ENCODE measurements at regions not wholly inside any gene's neighbourhood (a gene's known extent, or its start where the extent isn't known, plus 50 kb on each side); places are given as distances from the start of the nearest gene placed in this dataset.
"Not testable (repeated sequence)": the region's sequence is repeated elsewhere in the genome, so short reads cannot be mapped to it uniquely, and the experiment has no call there.

GRCh38 chr14:105912641-105913180 is 386.3 kb downstream of the TMEM121 start:
- FAIRE-seq, result no peak

GRCh38 chr14:105913221-105913620 is 386.8 kb downstream of the TMEM121 start:
- TF ChIP-seq PAX5 (IDR thresholded peaks at IDR 0.05; ENCODE audit: insufficient read depth, low read length, severe bottlenecking) (no peak), POLR2AphosphoS5 (IDR thresholded peaks at IDR 0.05; ENCODE audit: low read depth, low read length) (no peak), POU2F2 (IDR thresholded peaks at IDR 0.05; ENCODE audit: low read depth, low read length) (no peak)
- FAIRE-seq, result no peak

More at GRCh38 chr14:105912641-105913180, 386.3 kb downstream of the TMEM121 start:
- TF ChIP-seq POU2F2 (IDR thresholded peaks at IDR 0.05; ENCODE audit: low read depth, low read length), result no peak
- no peak for TF ChIP-seq PAX5 (IDR thresholded peaks at IDR 0.05; ENCODE audit: insufficient read depth, low read length, severe bottlenecking)
- TF ChIP-seq SPI1 (IDR thresholded peaks at IDR 0.05; ENCODE audit: low read depth, low read length), result no peak
- TF ChIP-seq POLR2AphosphoS5 (IDR thresholded peaks at IDR 0.05; ENCODE audit: low read depth, low read length), result no peak
- no peak for TF ChIP-seq POLR2A (IDR thresholded peaks at IDR 0.05; ENCODE audit: low read depth, low read length)
- no peak for TF ChIP-seq TAF1 (IDR thresholded peaks at IDR 0.05; ENCODE audit: low read depth, low read length)
- no peak for DNase-seq (ENCODE audit: insufficient read length, low spot score)

DNA sequence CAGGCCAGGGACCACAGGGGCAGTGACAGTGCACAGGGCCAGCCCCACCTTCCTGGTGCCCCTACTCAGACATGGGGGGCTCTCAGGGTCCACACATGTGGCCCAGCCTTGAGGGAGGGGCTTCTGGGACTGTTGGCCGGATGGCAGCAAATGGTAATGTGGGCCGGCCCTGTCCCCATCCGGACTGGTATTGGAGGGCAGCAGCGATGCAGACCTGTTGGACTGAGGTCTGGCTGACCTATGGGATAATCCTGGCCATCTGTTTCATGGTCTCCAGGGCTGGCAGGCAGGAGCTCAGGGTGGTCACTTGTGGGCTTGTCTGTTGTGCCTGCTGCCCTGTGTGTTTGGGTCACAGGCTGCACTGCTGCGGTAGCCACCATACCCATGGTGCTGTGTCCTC is 387.5 kb downstream of the TMEM121 start:
- FAIRE-seq, result no peak
- TF ChIP-seq SPI1 (IDR thresholded peaks at IDR 0.05; ENCODE audit: low read depth, low read length) (no peak), PAX5 (IDR thresholded peaks at IDR 0.05; ENCODE audit: insufficient read depth, low read length, severe bottlenecking) (no peak), POLR2A (IDR thresholded peaks at IDR 0.05; ENCODE audit: low read depth, low read length) (no peak), POLR2AphosphoS5 (IDR thresholded peaks at IDR 0.05; ENCODE audit: low read depth, low read length) (no peak), TAF1 (IDR thresholded peaks at IDR 0.05; ENCODE audit: low read depth, low read length) (no peak), POU2F2 (IDR thresholded peaks at IDR 0.05; ENCODE audit: low read depth, low read length) (no peak)
- DNase-seq (ENCODE audit: insufficient read length, low spot score), result no peak

More at GRCh38 chr14:105913221-105913620, 386.8 kb downstream of the TMEM121 start:
- no peak for DNase-seq (ENCODE audit: insufficient read length, low spot score)

GRCh38 chr14:105914281-105914680 is 387.9 kb downstream of the TMEM121 start:
- not testable (repeated sequence) for FAIRE-seq

GRCh38 chr14:105914738-105915385 is 388.5 kb downstream of the TMEM121 start:
- FAIRE-seq, result no peak
- TF ChIP-seq SPI1 (IDR thresholded peaks at IDR 0.05; ENCODE audit: low read depth, low read length) (no peak), TAF1 (IDR thresholded peaks at IDR 0.05; ENCODE audit: low read depth, low read length) (no peak), POU2F2 (IDR thresholded peaks at IDR 0.05; ENCODE audit: low read depth, low read length) (no peak), POLR2A (IDR thresholded peaks at IDR 0.05; ENCODE audit: low read depth, low read length) (no peak), POLR2AphosphoS5 (IDR thresholded peaks at IDR 0.05; ENCODE audit: low read depth, low read length) (no peak), PAX5 (IDR thresholded peaks at IDR 0.05; ENCODE audit: insufficient read depth, low read length, severe bottlenecking) (no peak)

More at GRCh38 chr14:105914281-105914680, 387.9 kb downstream of the TMEM121 start:
- not testable (repeated sequence) for DNase-seq (ENCODE audit: insufficient read length, low spot score)

GRCh38 chr14:105915546-105915945 is 389.2 kb downstream of the TMEM121 start:
- FAIRE-seq; DNase-seq (ENCODE audit: insufficient read length, low spot score): not testable (repeated sequence)

More at GRCh38 chr14:105914738-105915385, 388.5 kb downstream of the TMEM121 start:
- no peak for DNase-seq (ENCODE audit: insufficient read length, low spot score)

DNA sequence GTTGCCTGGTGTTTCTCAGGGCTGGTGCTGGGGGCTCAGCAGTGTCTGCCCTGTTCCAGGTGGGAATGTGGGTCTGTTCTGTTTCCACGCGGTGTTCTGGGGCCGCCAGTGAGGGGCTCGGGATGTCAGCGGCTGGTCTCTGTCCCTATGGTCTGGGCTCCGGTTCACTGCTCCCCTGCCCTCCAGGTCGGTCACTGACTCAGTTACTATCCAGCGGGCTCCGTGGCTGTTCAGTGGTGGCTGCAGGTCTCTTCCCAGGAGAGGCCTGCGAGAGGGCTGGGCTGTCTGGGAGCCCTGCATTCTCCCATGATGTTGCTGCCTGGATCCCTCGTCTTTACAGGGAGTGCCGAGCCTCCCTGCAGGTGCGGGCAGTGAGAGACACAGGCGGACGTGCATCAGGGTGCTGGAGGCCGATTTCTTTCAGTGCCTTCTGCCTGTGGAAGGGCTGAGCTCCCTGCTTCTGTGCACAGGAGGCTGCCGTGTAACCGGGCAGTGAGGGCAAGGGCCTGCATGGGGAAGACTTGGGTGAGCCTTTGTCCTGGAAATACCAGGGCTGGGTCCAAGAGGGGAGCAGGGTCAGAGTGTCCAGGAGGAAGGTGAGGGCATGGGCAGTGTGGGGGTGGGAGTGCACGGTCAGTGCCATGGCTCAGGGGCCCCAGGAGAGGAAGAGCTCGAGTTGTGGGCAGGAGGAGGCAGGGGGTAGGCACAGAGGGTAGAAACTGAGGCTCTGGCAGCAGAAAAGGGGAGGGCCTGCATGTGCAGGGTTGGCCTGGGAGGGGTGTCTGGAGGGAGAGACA is 391.0 kb downstream of the TMEM121 start:
- DNase-seq (ENCODE audit: insufficient read length, low spot score); FAIRE-seq: not testable (repeated sequence)

GRCh38 chr14:105917933-105918436 is 391.6 kb downstream of the TMEM121 start:
- TF ChIP-seq POLR2A (IDR thresholded peaks at IDR 0.05; ENCODE audit: low read depth, low read length) (peak; percentile 26; the same call in 1 of the 2 replicates), TAF1 (IDR thresholded peaks at IDR 0.05; ENCODE audit: low read depth, low read length) (no peak)
- FAIRE-seq, result peak; percentile 33
- DNase-seq (ENCODE audit: insufficient read length, low spot score), result no peak

GRCh38 chr14:105918496-105919262 is 392.3 kb downstream of the TMEM121 start:
- FAIRE-seq (no peak), DNase-seq (ENCODE audit: insufficient read length, low spot score) (no peak)
- TF ChIP-seq PAX5 (IDR thresholded peaks at IDR 0.05; ENCODE audit: insufficient read depth, low read length, severe bottlenecking) (no peak), POU2F2 (IDR thresholded peaks at IDR 0.05; ENCODE audit: low read depth, low read length) (no peak), SPI1 (IDR thresholded peaks at IDR 0.05; ENCODE audit: low read depth, low read length) (no peak), POLR2AphosphoS5 (IDR thresholded peaks at IDR 0.05; ENCODE audit: low read depth, low read length) (no peak), POLR2A (IDR thresholded peaks at IDR 0.05; ENCODE audit: low read depth, low read length) (no peak), TAF1 (IDR thresholded peaks at IDR 0.05; ENCODE audit: low read depth, low read length) (no peak)
